ENCODE measurements at regions not wholly inside any gene's neighbourhood (a gene's known extent, or its start where the extent isn't known, plus 50 kb on each side); places are given as distances from the start of the nearest gene placed in this dataset.

- no peaks in the 10 kb centered on the region for H3K36me3 ChIP-seq (ENCODE audit: control insufficient read depth, insufficient read depth, low read length)
- H3K9me3 ChIP-seq (ENCODE audit: control insufficient read depth, low read length), result no peaks in the 10 kb centered on the region
- no peak overlapping the region for H3K27ac ChIP-seq (ENCODE audit: insufficient read depth, low read depth, low read length, poor library complexity, severe bottlenecking)
- no peaks in the 10 kb centered on the region for H3K27me3 ChIP-seq (ENCODE audit: control insufficient read depth, insufficient read depth, low read length, poor library complexity, severe bottlenecking)
- no peaks in the 10 kb centered on the region for H3K4me1 ChIP-seq (ENCODE audit: control insufficient read depth, insufficient read depth, low read length)
- no peak overlapping the region for H3K4me3 ChIP-seq (ENCODE audit: insufficient read depth, low read depth, low read length)
- WGBS, 2 experiments, result no CpG with 5 or more reads among the region's 1 CpG
Observed at GRCh38 chr9:85118990-85119755, 449.6 kb downstream of the NTRK2 start.

GRCh38 chr9:85117831-85118230, 448.3 kb downstream of the NTRK2 start:
- Histone ChIP-seq H3K27me3 (ENCODE audit: control insufficient read depth, insufficient read depth, low read length, poor library complexity, severe bottlenecking) (no peaks in the 10 kb centered on the region), H3K9me3 (ENCODE audit: control insufficient read depth, low read length) (no peaks in the 10 kb centered on the region), H3K27ac (ENCODE audit: insufficient read depth, low read depth, low read length, poor library complexity, severe bottlenecking) (no peak overlapping the region), H3K4me3 (ENCODE audit: insufficient read depth, low read depth, low read length) (no peak overlapping the region), H3K4me1 (ENCODE audit: control insufficient read depth, insufficient read depth, low read length) (no peaks in the 10 kb centered on the region), H3K36me3 (ENCODE audit: control insufficient read depth, insufficient read depth, low read length) (no peaks in the 10 kb centered on the region)
- 83 to 91% methylated on average over 4 of the region's 4 CpGs for WGBS, 2 experiments

- Histone ChIP-seq H3K27me3 (ENCODE audit: control insufficient read depth, insufficient read depth, low read length, poor library complexity, severe bottlenecking) (no peaks in the 10 kb centered on the region), H3K4me3 (ENCODE audit: insufficient read depth, low read depth, low read length) (no peak overlapping the region), H3K27ac (ENCODE audit: insufficient read depth, low read depth, low read length, poor library complexity, severe bottlenecking) (no peak overlapping the region), H3K9me3 (ENCODE audit: control insufficient read depth, low read length) (no peaks in the 10 kb centered on the region), H3K4me1 (ENCODE audit: control insufficient read depth, insufficient read depth, low read length) (no peaks in the 10 kb centered on the region), H3K36me3 (ENCODE audit: control insufficient read depth, insufficient read depth, low read length) (no peaks in the 10 kb centered on the region)
- 92 to 100% methylated on average over 2 of the region's 2 CpGs for WGBS, 2 experiments
Observed at GRCh38 chr9:85115473-85115872, 445.9 kb downstream of the NTRK2 start.

GRCh38 chr9:85114799-85115198, 445.3 kb downstream of the NTRK2 start:
- Histone ChIP-seq H3K27me3 (ENCODE audit: control insufficient read depth, insufficient read depth, low read length, poor library complexity, severe bottlenecking) (no peaks in the 10 kb centered on the region), H3K36me3 (ENCODE audit: control insufficient read depth, insufficient read depth, low read length) (no peaks in the 10 kb centered on the region), H3K27ac (ENCODE audit: insufficient read depth, low read depth, low read length, poor library complexity, severe bottlenecking) (no peak overlapping the region), H3K4me3 (ENCODE audit: insufficient read depth, low read depth, low read length) (no peak overlapping the region), H3K9me3 (ENCODE audit: control insufficient read depth, low read length) (no peaks in the 10 kb centered on the region), H3K4me1 (ENCODE audit: control insufficient read depth, insufficient read depth, low read length) (no peaks in the 10 kb centered on the region)
- WGBS, 2 experiments, result 75 to 83% methylated on average over 2 to 3 of the region's 3 CpGs

- Histone ChIP-seq H3K9me3 (ENCODE audit: control insufficient read depth, low read length) (no peaks in the 10 kb centered on the region), H3K4me3 (ENCODE audit: insufficient read depth, low read depth, low read length) (no peak overlapping the region), H3K27me3 (ENCODE audit: control insufficient read depth, insufficient read depth, low read length, poor library complexity, severe bottlenecking) (no peaks in the 10 kb centered on the region), H3K36me3 (ENCODE audit: control insufficient read depth, insufficient read depth, low read length) (no peaks in the 10 kb centered on the region), H3K27ac (ENCODE audit: insufficient read depth, low read depth, low read length, poor library complexity, severe bottlenecking) (no peak overlapping the region), H3K4me1 (ENCODE audit: control insufficient read depth, insufficient read depth, low read length) (no peaks in the 10 kb centered on the region)
- WGBS, 2 experiments, result 93 to 97% methylated on average over 6 of the region's 6 CpGs
Observed at GRCh38 chr9:85112933-85113418, 443.4 kb downstream of the NTRK2 start.

GRCh38 chr9:85112391-85112790, 442.9 kb downstream of the NTRK2 start:
- WGBS, 2 experiments, result 76 to 81% methylated on average over 2 of the region's 2 CpGs
- Histone ChIP-seq H3K4me3 (ENCODE audit: insufficient read depth, low read depth, low read length) (no peak overlapping the region), H3K4me1 (ENCODE audit: control insufficient read depth, insufficient read depth, low read length) (no peaks in the 10 kb centered on the region), H3K27ac (ENCODE audit: insufficient read depth, low read depth, low read length, poor library complexity, severe bottlenecking) (no peak overlapping the region), H3K36me3 (ENCODE audit: control insufficient read depth, insufficient read depth, low read length) (no peaks in the 10 kb centered on the region), H3K9me3 (ENCODE audit: control insufficient read depth, low read length) (no peaks in the 10 kb centered on the region), H3K27me3 (ENCODE audit: control insufficient read depth, insufficient read depth, low read length, poor library complexity, severe bottlenecking) (no peaks in the 10 kb centered on the region)

GRCh38 chr9:85108746-85109145, 439.2 kb downstream of the NTRK2 start:
- H3K27me3 ChIP-seq (ENCODE audit: control insufficient read depth, insufficient read depth, low read length, poor library complexity, severe bottlenecking), result no peaks in the 10 kb centered on the region
- H3K4me3 ChIP-seq (ENCODE audit: insufficient read depth, low read depth, low read length), result no peak overlapping the region
- no peaks in the 10 kb centered on the region for H3K36me3 ChIP-seq (ENCODE audit: control insufficient read depth, insufficient read depth, low read length)
- H3K27ac ChIP-seq (ENCODE audit: insufficient read depth, low read depth, low read length, poor library complexity, severe bottlenecking), result no peak overlapping the region
- H3K4me1 ChIP-seq (ENCODE audit: control insufficient read depth, insufficient read depth, low read length), result no peaks in the 10 kb centered on the region
- H3K9me3 ChIP-seq (ENCODE audit: control insufficient read depth, low read length), result no peaks in the 10 kb centered on the region

GRCh38 chr9:85108229-85108628, 438.7 kb downstream of the NTRK2 start:
- no peaks in the 10 kb centered on the region for H3K9me3 ChIP-seq (ENCODE audit: control insufficient read depth, low read length)
- no peaks in the 10 kb centered on the region for H3K36me3 ChIP-seq (ENCODE audit: control insufficient read depth, insufficient read depth, low read length)
- no peaks in the 10 kb centered on the region for H3K27me3 ChIP-seq (ENCODE audit: control insufficient read depth, insufficient read depth, low read length, poor library complexity, severe bottlenecking)
- 95 to 96% methylated on average over 6 of the region's 6 CpGs for WGBS, 2 experiments
- H3K4me3 ChIP-seq (ENCODE audit: insufficient read depth, low read depth, low read length), result no peak overlapping the region
- no peak overlapping the region for H3K27ac ChIP-seq (ENCODE audit: insufficient read depth, low read depth, low read length, poor library complexity, severe bottlenecking)
- no peaks in the 10 kb centered on the region for H3K4me1 ChIP-seq (ENCODE audit: control insufficient read depth, insufficient read depth, low read length)

GRCh38 chr9:85089188-85089969, 419.9 kb downstream of the NTRK2 start:
- Histone ChIP-seq H3K9me3 (ENCODE audit: control insufficient read depth, low read length) (no peaks in the 10 kb centered on the region), H3K36me3 (ENCODE audit: control insufficient read depth, insufficient read depth, low read length) (no peaks in the 10 kb centered on the region), H3K27me3 (ENCODE audit: control insufficient read depth, insufficient read depth, low read length, poor library complexity, severe bottlenecking) (no peaks in the 10 kb centered on the region), H3K4me1 (ENCODE audit: control insufficient read depth, insufficient read depth, low read length) (no peaks in the 10 kb centered on the region), H3K4me3 (ENCODE audit: insufficient read depth, low read depth, low read length) (no peak overlapping the region), H3K27ac (ENCODE audit: insufficient read depth, low read depth, low read length, poor library complexity, severe bottlenecking) (no peak overlapping the region)
- WGBS, 2 experiments, result 82 to 89% methylated on average over 2 of the region's 2 CpGs

GRCh38 chr9:85081963-85082362, 412.4 kb downstream of the NTRK2 start:
- WGBS, 2 experiments, result 88% methylated on average over 3 of the region's 3 CpGs

More at GRCh38 chr9:85081963-85082362, 412.4 kb downstream of the NTRK2 start:
- H3K4me3 ChIP-seq (ENCODE audit: insufficient read depth, low read depth, low read length), result no peak overlapping the region
- peaks cover 4% of the 10 kb centered on the region for H3K27me3 ChIP-seq (ENCODE audit: control insufficient read depth, insufficient read depth, low read length, poor library complexity, severe bottlenecking)
- no peaks in the 10 kb centered on the region for H3K36me3 ChIP-seq (ENCODE audit: control insufficient read depth, insufficient read depth, low read length)
- H3K4me1 ChIP-seq (ENCODE audit: control insufficient read depth, insufficient read depth, low read length), result no peaks in the 10 kb centered on the region
- H3K27ac ChIP-seq (ENCODE audit: insufficient read depth, low read depth, low read length, poor library complexity, severe bottlenecking), result no peak overlapping the region
- H3K9me3 ChIP-seq (ENCODE audit: control insufficient read depth, low read length), result no peaks in the 10 kb centered on the region
